SIG-M5 treated with dmso at 0.1 percent for 504 hours (cell line): ENCODE measurements at regions not wholly inside any gene's neighbourhood (a gene's known extent, or its start where the extent isn't known, plus 50 kb on each side); places are given as distances from the start of the nearest gene placed in this dataset.

ENCODE experiments used
- DNase-seq: peaks from one replicate; lab custom pipeline; 2025; ENCODE audit not compliant: unreplicated experiment; lab: John Stamatoyannopoulos, UW

- DNase-seq, result no peak
Measured at GRCh38 chr5:86875539-86875938, 257.8 kb downstream of the COX7C start.

GRCh38 chr5:86878250-86878649, 260.5 kb downstream of the COX7C start:
- no peak for DNase-seq

GRCh38 chr5:86879086-86879485, 261.3 kb downstream of the COX7C start:
- DNase-seq, result no peak

- no peak for DNase-seq
Measured at GRCh38 chr5:86880344-86880743, 262.6 kb downstream of the COX7C start.

- peak; percentile 91 for DNase-seq
Measured at GRCh38 chr5:86880785-86881492, 263.2 kb downstream of the COX7C start.

- no peak for DNase-seq
Measured at GRCh38 chr5:86881493-86882090, 263.9 kb downstream of the COX7C start.

GRCh38 chr5:86884608-86885007, 266.9 kb downstream of the COX7C start:
- DNase-seq, result no peak

GRCh38 chr5:86885011-86885410, 267.3 kb downstream of the COX7C start:
- DNase-seq, result no peak

- DNase-seq, result no peak
Measured at GRCh38 chr5:86885489-86886230, 267.9 kb downstream of the COX7C start.

GRCh38 chr5:86890375-86890774, 272.6 kb downstream of the COX7C start:
- DNase-seq, result no peak

- no peak for DNase-seq
Measured at GRCh38 chr5:86894056-86894455, 276.3 kb downstream of the COX7C start.

- DNase-seq, result no peak
Measured at GRCh38 chr5:86896916-86897315, 279.2 kb downstream of the COX7C start.

GRCh38 chr5:86909418-86910295, 291.9 kb downstream of the COX7C start:
- no peak for DNase-seq

GRCh38 chr5:86917117-86917579, 299.4 kb downstream of the COX7C start:
- DNase-seq, result peak; percentile 14

- no peak for DNase-seq
Measured at GRCh38 chr5:86918246-86918645, 300.5 kb downstream of the COX7C start.

GRCh38 chr5:86926033-86926432, 308.3 kb downstream of the COX7C start:
- DNase-seq, result no peak

GRCh38 chr5:86929123-86929766, 311.5 kb downstream of the COX7C start:
- no peak for DNase-seq

- DNase-seq, result no peak
Measured at GRCh38 chr5:86951761-86952160, 315.9 kb upstream of the RASA1 start.

- peak; percentile 19 for DNase-seq
Measured at GRCh38 chr5:86964889-86965288, 302.8 kb upstream of the RASA1 start.

- DNase-seq, result peak; percentile 29
Measured at GRCh38 chr5:86968301-86968753, 299.4 kb upstream of the RASA1 start.
